Spleen (tissue), 11 donors: ENCODE measurements at regions not wholly inside any gene's neighbourhood (a gene's known extent, or its start where the extent isn't known, plus 50 kb on each side); places are given as distances from the start of the nearest gene placed in this dataset.

Experiments
- DNase-seq: peaks from one replicate; pipeline ENCODE4 v3.0.0-alpha.2; 2020
- H3K27ac ChIP-seq, 8 donors: fragments of 200-600 bp; sonication (generic) in 7 of 8; 1 replicate in 4 of 8; 2 replicates in 4 of 8; pipeline versions ENCODE4 v1.5.0 to v1.8.0; 2016 to 2021; ENCODE audit warnings: inconsistent platforms in 4 of 8, mild to moderate bottlenecking in 4 of 8, moderate library complexity in 1 of 8
- H3K27me3 ChIP-seq, 7 donors: fragments of 200-600 bp; sonication (generic) in 6 of 7; replicated peaks in 1 of 7; 1 replicate in 4 of 7; 2 replicates in 3 of 7; pipeline versions ENCODE4 v1.5.0 to v1.8.0; 2016 to 2021; ENCODE audit warnings: inconsistent platforms in 3 of 7, mild to moderate bottlenecking in 1 of 7
- H3K36me3 ChIP-seq, 6 donors: fragments of 200-600 bp; sonication (generic) in 5 of 6; 1 replicate in 4 of 6; 2 replicates in 2 of 6; pipeline versions ENCODE4 v1.5.0 to v1.8.0; 2016 to 2021; ENCODE audit warnings: inconsistent platforms in 2 of 6
- H3K4me1 ChIP-seq, 6 donors: fragments of 200-600 bp; sonication (generic) in 5 of 6; 1 replicate in 3 of 6; 2 replicates in 3 of 6; pipeline versions ENCODE4 v1.5.0 to v1.8.0; 2016 to 2021; ENCODE audit warnings: inconsistent platforms in 3 of 6
- H3K4me3 ChIP-seq, 8 donors: fragments of 200-600 bp; sonication (generic) in 7 of 8; 1 replicate in 4 of 8; 2 replicates in 4 of 8; pipeline versions ENCODE4 v1.5.0 to v1.8.0; 2016 to 2021; ENCODE audit warnings: inconsistent platforms in 4 of 8, mild to moderate bottlenecking in 4 of 8, moderate library complexity in 2 of 8
- H3K9me3 ChIP-seq, 8 donors: fragments of 200-600 bp; sonication (generic) in 7 of 8; 1 replicate in 4 of 8; 2 replicates in 4 of 8; pipeline versions ENCODE4 v1.5.0 to v1.8.0; 2016 to 2021; ENCODE audit warnings: inconsistent platforms in 4 of 8
- POLR2A ChIP-seq, 3 donors: fragments of 450-650 bp; IDR thresholded peaks; one replicate each; pipeline ENCODE4 v1.5.1; 2017; ENCODE audit warnings: antibody characterized with exemption in 3 of 3, mild to moderate bottlenecking in 1 of 3
- POLR2AphosphoS5 ChIP-seq, 3 donors: sonication (generic); formaldehyde crosslinking; IDR thresholded peaks; one replicate each; pipeline ENCODE4 v1.5.1; 2017; ENCODE audit warnings: antibody characterized with exemption in 3 of 3
- WGBS, 5 donors: extraction: QIAGEN DNeasy Blood & Tissue Kit in 3 of 5; methylation state at CpG; one replicate each; pipeline versions ENCODE4 v1.1.5 to v1.1.7; 2013 to 2018; 5-methylcytosine and 5-hydroxymethylcytosine counted together
- intact Hi-C: fragments of 100-400 bp; cut with DNase I; formaldehyde crosslinking; loops from one replicate; pipeline ENCODE4 v1.15.0; 2023; ENCODE audit warnings: low total_unique reads
- TF ChIP-seq, protein P1 (sequence below), 11 experiments: fragments of 200-600 bp in 7 of 11; fragments of 450-650 bp in 4 of 11; sonication (generic) in 4 of 11; IDR thresholded peaks in 8 of 11; conservative IDR thresholded peaks in 3 of 11; 1 replicate in 7 of 11; 2 replicates in 4 of 11; pipeline versions ENCODE4 v1.4.0 to v1.8.0; 2016 to 2021; ENCODE audit warnings: antibody characterized with exemption in 11 of 11, inconsistent platforms in 4 of 11, mild to moderate bottlenecking in 1 of 11
- donor health status: healthy with polysubstance abuse.
- donor health status: DM: no; HTN: no; CAD: no; lungs with moderate emphysema.
- donor health status: DM: no; HTN: no; CAD: no.
- donor health status: Bipolar disorder and iron deficiency.
- donor health status: healthy.
- donor health status: DM: no; HTN: no; CAD: no.
- donor health status: DM: yes; HTN: yes; CAD: no.

DNA sequence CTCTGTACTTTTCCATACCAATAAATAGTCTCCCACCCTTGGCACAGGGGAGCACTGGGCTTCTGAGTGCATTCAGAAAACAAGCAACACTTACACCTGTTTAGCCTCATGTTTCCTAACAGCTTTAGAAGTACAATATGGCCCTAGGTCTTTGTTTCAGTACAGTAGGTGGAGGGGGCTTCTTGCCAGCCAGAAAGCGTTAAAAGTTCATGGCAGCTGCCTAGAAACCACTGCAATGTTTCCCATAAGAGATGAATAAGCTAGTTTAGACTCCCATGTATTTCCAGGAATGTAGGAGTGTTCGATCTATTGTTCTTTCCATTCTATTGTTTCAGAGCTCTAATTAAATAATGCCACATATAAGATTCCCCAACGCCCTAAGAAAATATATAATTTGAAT, 444.8 kb downstream of the ARHGEF28 start:
- Histone ChIP-seq H3K27ac (no peak overlapping the region), H3K27me3 (no peaks in the 10 kb centered on the region), H3K36me3 (no peaks in the 10 kb centered on the region), H3K4me3 (no peak overlapping the region), H3K9me3 (no peaks in the 10 kb centered on the region), H3K4me1 (no peaks in the 10 kb centered on the region)
- DNase-seq, result no peak
- no peak for TF ChIP-seq POLR2A (IDR thresholded peaks at IDR 0.05)
- no peak for TF ChIP-seq POLR2AphosphoS5 (IDR thresholded peaks at IDR 0.05)
- TF ChIP-seq, protein P1, sequence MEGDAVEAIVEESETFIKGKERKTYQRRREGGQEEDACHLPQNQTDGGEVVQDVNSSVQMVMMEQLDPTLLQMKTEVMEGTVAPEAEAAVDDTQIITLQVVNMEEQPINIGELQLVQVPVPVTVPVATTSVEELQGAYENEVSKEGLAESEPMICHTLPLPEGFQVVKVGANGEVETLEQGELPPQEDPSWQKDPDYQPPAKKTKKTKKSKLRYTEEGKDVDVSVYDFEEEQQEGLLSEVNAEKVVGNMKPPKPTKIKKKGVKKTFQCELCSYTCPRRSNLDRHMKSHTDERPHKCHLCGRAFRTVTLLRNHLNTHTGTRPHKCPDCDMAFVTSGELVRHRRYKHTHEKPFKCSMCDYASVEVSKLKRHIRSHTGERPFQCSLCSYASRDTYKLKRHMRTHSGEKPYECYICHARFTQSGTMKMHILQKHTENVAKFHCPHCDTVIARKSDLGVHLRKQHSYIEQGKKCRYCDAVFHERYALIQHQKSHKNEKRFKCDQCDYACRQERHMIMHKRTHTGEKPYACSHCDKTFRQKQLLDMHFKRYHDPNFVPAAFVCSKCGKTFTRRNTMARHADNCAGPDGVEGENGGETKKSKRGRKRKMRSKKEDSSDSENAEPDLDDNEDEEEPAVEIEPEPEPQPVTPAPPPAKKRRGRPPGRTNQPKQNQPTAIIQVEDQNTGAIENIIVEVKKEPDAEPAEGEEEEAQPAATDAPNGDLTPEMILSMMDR (IDR thresholded peaks at IDR 0.05 in 8 of 11, conservative IDR thresholded peaks at IDR 0.05 in 3 of 11), result no peak
- 75 to 91% (median 86%) methylated on average over 3 of the region's 3 CpGs for WGBS, 5 donors
- intact Hi-C loops, result no loop called here

DNA sequence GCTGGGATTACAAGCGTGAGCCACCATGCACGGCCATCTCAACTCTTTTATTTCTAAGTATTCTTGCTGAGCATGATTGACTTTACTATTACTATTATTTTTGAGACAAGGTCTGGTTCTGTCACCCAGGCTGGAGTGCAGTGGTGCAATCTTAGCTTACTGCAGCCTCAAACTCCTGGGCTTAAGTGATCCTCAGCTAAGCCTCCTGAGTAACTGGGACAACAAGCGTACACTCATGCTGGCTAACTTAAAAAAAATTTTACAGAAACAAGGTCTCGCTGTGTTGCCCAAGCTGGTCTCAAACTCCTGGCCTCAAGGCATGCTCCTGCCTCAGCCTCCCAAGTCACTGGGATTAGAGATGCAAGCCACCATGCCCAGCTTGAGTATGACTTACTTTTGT, 443.7 kb downstream of the ARHGEF28 start:
- H3K9me3 ChIP-seq, result no peaks in the 10 kb centered on the region
- H3K36me3 ChIP-seq, result no peaks in the 10 kb centered on the region
- no peaks in the 10 kb centered on the region for H3K27me3 ChIP-seq
- DNase-seq, result no peak
- no peak overlapping the region for H3K27ac ChIP-seq
- TF ChIP-seq, protein P1 (IDR thresholded peaks at IDR 0.05 in 8 of 11, conservative IDR thresholded peaks at IDR 0.05 in 3 of 11), result no peak
- no peak for TF ChIP-seq POLR2AphosphoS5 (IDR thresholded peaks at IDR 0.05)
- TF ChIP-seq POLR2A (IDR thresholded peaks at IDR 0.05), result no peak
- no peak overlapping the region for H3K4me3 ChIP-seq
- 80 to 96% (median 83%) methylated on average over 4 of the region's 4 CpGs for WGBS, 5 donors
- H3K4me1 ChIP-seq, result no peaks in the 10 kb centered on the region
- intact Hi-C loops, result no loop called here

DNA sequence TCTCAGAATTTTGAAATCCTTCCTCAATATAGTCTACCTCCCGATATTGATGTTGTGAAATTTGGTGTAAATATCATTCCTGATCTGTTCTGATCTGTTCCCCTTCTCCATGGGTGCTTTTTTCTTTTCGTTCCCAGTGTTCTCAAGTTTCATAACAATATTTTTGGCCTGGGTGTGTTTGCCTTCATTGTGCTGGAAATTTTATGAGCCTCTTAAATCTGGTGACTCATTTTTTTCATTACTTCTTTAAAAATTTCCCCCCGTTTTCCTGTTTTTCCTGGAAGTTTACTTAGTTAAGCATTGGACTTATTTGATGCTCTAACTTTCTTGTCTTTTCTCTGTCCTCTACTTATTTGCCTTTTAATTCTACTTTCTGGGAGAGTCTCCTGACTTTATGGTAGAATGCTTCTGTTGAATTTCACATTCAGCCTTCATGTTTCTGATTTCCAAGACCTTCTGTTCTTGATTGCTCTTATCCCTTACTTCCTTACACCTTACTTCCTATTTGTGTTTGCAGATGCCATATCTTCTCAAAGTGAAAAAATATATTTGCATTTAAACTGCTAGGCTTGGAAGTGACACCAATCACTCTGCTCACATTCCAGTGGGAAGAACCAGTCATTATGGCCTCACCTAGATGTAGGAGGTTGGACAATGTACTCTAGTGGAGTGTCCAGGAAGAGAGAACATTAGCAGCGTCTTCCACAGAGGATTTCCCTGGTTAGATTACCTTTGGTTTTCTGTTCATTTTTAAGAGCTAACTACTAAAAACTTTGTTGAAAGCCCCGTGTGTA, 441.9 kb downstream of the ARHGEF28 start:
- no peaks in the 10 kb centered on the region for H3K36me3 ChIP-seq
- H3K4me1 ChIP-seq, result no peaks in the 10 kb centered on the region
- TF ChIP-seq POLR2A (IDR thresholded peaks at IDR 0.05) (no peak), POLR2AphosphoS5 (IDR thresholded peaks at IDR 0.05) (no peak)
- TF ChIP-seq, protein P1 (IDR thresholded peaks at IDR 0.05 in 8 of 11, conservative IDR thresholded peaks at IDR 0.05 in 3 of 11), result no peak
- H3K27ac ChIP-seq, result no peak overlapping the region
- intact Hi-C loops, result no loop called here
- H3K4me3 ChIP-seq, result no peak overlapping the region
- 77 to 88% (median 79%) methylated on average over 5 of the region's 5 CpGs for WGBS, 5 donors
- H3K9me3 ChIP-seq, result no peaks in the 10 kb centered on the region
- DNase-seq, result no peak
- H3K27me3 ChIP-seq, result no peaks in the 10 kb centered on the region

DNA sequence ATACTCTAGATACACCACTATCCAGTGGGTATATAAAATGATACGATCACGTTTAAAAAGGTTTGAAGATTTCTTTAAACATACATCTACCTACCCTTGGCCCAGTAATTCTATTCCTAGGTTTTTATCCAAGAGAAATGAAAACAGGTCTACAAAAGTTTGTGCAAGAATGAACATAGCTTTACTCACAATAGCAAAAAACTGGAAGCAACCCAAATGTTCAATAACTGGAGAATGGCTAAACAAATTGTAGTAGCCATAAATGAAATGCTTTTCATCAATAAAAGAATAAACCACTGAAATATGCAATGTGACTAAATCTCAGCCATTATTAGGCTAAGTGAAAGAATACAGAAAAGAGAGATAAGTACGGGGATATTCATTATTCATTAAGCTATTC, 438.9 kb downstream of the ARHGEF28 start:
- intact Hi-C loops, result no loop called here
- Histone ChIP-seq H3K4me1 (no peaks in the 10 kb centered on the region), H3K4me3 (no peak overlapping the region), H3K27ac (no peak overlapping the region), H3K27me3 (no peaks in the 10 kb centered on the region), H3K9me3 (no peaks in the 10 kb centered on the region), H3K36me3 (no peaks in the 10 kb centered on the region)
- 90 to 97% (median 91%) methylated on average over 3 of the region's 3 CpGs for WGBS, 5 donors
- TF ChIP-seq POLR2AphosphoS5 (IDR thresholded peaks at IDR 0.05) (no peak), POLR2A (IDR thresholded peaks at IDR 0.05) (no peak)
- TF ChIP-seq, protein P1 (IDR thresholded peaks at IDR 0.05 in 8 of 11, conservative IDR thresholded peaks at IDR 0.05 in 3 of 11), result no peak
- no peak for DNase-seq
